Cardiac fibroblast (primary cell): ENCODE measurements at regions not wholly inside any gene's neighbourhood (a gene's known extent, or its start where the extent isn't known, plus 50 kb on each side); places are given as distances from the start of the nearest gene placed in this dataset.

Source experiments
- DNase-seq, 2 donors: peaks; one replicate each; pipeline versions ENCODE4 v3.0.0 to v3.0.0-alpha.2; 2010; ENCODE audit warnings: low read depth in 2 of 2
- H3K4me3 ChIP-seq, 2 donors: replicated peaks in 1 of 2; 1 replicate in 1 of 2; 2 replicates in 1 of 2; pipeline ENCODE4 v1.5.1; 2011; ENCODE audit warnings: low read depth in 2 of 2, low read length in 2 of 2, mild to moderate bottlenecking in 2 of 2, moderate library complexity in 1 of 2
- TF ChIP-seq, protein P1 (sequence below): IDR thresholded peaks from one replicate; pipeline ENCODE4 v1.5.1; 2011; ENCODE audit warnings: low read depth, mild to moderate bottlenecking, low read length, inconsistent platforms

DNA sequence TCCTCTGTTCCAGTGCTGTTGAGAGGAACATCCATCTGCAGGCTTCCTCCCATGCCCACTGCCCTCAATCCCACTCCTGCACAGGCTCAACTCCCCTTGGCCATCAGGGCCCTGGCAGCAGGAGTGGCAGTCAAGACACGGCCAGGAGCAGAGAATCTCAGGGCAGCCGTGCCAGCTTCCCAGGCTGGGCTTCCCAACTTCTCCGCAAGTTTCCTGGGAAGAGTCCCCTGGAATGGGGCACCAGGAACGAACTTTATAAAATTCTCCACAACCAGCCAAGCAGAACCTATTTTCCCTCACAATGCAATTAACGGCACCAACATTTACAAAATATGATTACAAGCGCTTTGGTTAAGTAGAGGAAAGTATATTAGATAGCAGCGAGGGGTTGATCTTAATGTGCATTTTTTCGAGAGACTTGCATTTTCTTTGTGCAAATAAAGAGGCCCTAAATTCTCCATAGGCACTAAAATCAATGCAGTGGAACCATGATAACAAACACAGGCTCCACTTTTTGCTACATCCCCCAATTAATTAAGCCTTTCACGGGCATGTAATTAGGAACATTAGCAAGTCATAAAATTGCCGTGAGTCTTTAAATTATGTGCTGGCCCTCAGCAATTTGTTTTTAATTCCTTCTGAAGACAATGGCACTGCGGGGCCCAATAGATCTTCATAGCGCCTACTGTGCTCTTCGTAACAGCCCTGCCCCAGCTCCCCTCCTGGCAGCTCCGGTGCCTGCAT lies 99.9 kb upstream of the LHX1 start:
- no peak overlapping the region for H3K4me3 ChIP-seq
- DNase-seq = no peak
- TF ChIP-seq, protein P1, sequence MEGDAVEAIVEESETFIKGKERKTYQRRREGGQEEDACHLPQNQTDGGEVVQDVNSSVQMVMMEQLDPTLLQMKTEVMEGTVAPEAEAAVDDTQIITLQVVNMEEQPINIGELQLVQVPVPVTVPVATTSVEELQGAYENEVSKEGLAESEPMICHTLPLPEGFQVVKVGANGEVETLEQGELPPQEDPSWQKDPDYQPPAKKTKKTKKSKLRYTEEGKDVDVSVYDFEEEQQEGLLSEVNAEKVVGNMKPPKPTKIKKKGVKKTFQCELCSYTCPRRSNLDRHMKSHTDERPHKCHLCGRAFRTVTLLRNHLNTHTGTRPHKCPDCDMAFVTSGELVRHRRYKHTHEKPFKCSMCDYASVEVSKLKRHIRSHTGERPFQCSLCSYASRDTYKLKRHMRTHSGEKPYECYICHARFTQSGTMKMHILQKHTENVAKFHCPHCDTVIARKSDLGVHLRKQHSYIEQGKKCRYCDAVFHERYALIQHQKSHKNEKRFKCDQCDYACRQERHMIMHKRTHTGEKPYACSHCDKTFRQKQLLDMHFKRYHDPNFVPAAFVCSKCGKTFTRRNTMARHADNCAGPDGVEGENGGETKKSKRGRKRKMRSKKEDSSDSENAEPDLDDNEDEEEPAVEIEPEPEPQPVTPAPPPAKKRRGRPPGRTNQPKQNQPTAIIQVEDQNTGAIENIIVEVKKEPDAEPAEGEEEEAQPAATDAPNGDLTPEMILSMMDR = no peak

GRCh38 chr17:36837939-36838272 lies 99.4 kb upstream of the LHX1 start:
- H3K4me3 ChIP-seq = no peak overlapping the region
- no peak for DNase-seq
- TF ChIP-seq, protein P1 = no peak

DNA sequence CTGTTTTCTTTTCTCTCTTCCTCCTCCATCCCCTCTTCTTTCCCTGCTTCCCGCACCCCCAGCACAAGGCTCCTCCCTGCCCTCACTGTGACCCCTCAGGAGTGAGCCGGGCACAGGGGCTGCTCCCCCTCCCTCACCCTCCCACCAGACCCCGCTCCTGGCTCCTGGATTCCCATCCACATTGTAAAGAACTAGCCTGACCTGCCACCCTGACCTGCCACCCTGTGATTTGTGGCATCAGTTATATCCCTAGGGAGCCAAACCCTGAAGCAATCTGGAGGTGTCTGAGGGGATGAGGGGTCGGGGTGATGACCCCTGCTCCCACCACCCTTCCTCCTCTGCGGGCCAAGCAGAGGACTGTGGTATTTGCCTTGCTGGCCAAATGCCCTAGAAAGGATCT lies 98.0 kb upstream of the LHX1 start:
- TF ChIP-seq, protein P1 = no peak
- no peak overlapping the region for H3K4me3 ChIP-seq
- no peak for DNase-seq

GRCh38 chr17:36840796-36841195 lies 96.5 kb upstream of the LHX1 start:
- TF ChIP-seq, protein P1 = no peak
- no peak for DNase-seq
- H3K4me3 ChIP-seq = no peak overlapping the region

- no peak overlapping the region for H3K4me3 ChIP-seq
- TF ChIP-seq, protein P1 = no peak
- no peak for DNase-seq
Measured at GRCh38 chr17:36842231-36842819, 95.0 kb upstream of the LHX1 start.

GRCh38 chr17:36842963-36843558 lies 94.2 kb upstream of the LHX1 start:
- TF ChIP-seq, protein P1 = no peak
- H3K4me3 ChIP-seq = no peak overlapping the region
- no peak for DNase-seq
